HepG2 (cell line): ENCODE measurements at regions not wholly inside any gene's neighbourhood (a gene's known extent, or its start where the extent isn't known, plus 50 kb on each side); places are given as distances from the start of the nearest gene placed in this dataset.

Source experiments
- CCDC6 ChIP-seq: sonication (generic); formaldehyde crosslinking; IDR thresholded peaks from 2 replicates; pipeline ENCODE4 v1.8.1; 2022; ENCODE audit warnings: mild to moderate bottlenecking, missing genetic modification reagents, moderate library complexity
- CREM ChIP-seq, 2 experiments: sonication (generic) in 1 of 2; formaldehyde crosslinking in 1 of 2; IDR thresholded peaks; 2 replicates each; pipeline versions ENCODE4 v1.4.0 to v1.6.1; 2016 to 2020; ENCODE audit warnings: antibody characterized with exemption in 1 of 2, mild to moderate bottlenecking in 1 of 2, missing genetic modification reagents in 1 of 2
- ELF4 ChIP-seq: sonication (generic); formaldehyde crosslinking; IDR thresholded peaks from 2 replicates; pipeline ENCODE4 v1.5.0; 2020; ENCODE audit warnings: missing genetic modification reagents, mild to moderate bottlenecking, moderate library complexity, borderline replicate concordance
- FOXM1 ChIP-seq: sonication (generic); formaldehyde crosslinking; IDR thresholded peaks from 2 replicates; pipeline ENCODE4 v1.5.0; 2020; ENCODE audit warnings: missing genetic modification reagents
- MTA1 ChIP-seq: sonication (generic); formaldehyde crosslinking; IDR thresholded peaks from 2 replicates; pipeline ENCODE4 v1.4.0; 2020; ENCODE audit warnings: missing genetic modification reagents, mild to moderate bottlenecking, borderline replicate concordance
- NFYB ChIP-seq: sonication (generic); formaldehyde crosslinking; IDR thresholded peaks from 2 replicates; pipeline ENCODE4 v1.4.0; 2020; ENCODE audit warnings: missing genetic modification reagents
- TF ChIP-seq, protein P1 (sequence below): sonication (generic); formaldehyde crosslinking; IDR thresholded peaks from 2 replicates; pipeline ENCODE4 v1.8.1; 2023; ENCODE audit warnings: mild to moderate bottlenecking, missing genetic modification reagents, borderline replicate concordance
- TF ChIP-seq, protein P2 (sequence below): sonication (generic); formaldehyde crosslinking; IDR thresholded peaks from 2 replicates; pipeline ENCODE4 v1.5.0; 2020; ENCODE audit warnings: mild to moderate bottlenecking, missing genetic modification reagents, moderate library complexity

DNA sequence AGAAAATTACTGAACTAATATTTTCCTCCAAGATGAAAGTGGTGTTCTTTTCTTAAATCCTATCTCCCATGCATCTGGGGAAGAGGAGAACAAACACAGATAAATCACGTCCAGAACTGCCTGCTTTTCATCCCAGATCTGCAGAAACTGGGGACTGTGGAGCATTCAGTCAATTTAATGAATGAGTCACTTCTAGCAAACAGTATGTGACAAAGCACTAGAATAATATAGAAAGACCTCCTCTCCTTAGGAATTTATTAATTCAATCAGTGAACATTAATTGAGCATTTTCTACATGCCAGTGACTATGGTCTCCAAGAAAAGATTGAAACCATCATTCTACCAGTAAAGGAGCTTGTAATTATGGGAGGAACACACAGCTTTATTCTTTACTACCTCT, 693.4 kb upstream of the ID2 start:
- no peak for TF ChIP-seq FOXM1
- no peak for TF ChIP-seq MTA1 (CRISPR knock-in tag)
- TF ChIP-seq, protein P1, sequence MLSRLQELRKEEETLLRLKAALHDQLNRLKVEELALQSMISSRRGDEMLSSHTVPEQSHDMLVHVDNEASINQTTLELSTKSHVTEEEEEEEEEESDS (CRISPR knock-in tag): no peak
- no peak for TF ChIP-seq CCDC6
- TF ChIP-seq NFYB: no peak
- TF ChIP-seq, protein P2, sequence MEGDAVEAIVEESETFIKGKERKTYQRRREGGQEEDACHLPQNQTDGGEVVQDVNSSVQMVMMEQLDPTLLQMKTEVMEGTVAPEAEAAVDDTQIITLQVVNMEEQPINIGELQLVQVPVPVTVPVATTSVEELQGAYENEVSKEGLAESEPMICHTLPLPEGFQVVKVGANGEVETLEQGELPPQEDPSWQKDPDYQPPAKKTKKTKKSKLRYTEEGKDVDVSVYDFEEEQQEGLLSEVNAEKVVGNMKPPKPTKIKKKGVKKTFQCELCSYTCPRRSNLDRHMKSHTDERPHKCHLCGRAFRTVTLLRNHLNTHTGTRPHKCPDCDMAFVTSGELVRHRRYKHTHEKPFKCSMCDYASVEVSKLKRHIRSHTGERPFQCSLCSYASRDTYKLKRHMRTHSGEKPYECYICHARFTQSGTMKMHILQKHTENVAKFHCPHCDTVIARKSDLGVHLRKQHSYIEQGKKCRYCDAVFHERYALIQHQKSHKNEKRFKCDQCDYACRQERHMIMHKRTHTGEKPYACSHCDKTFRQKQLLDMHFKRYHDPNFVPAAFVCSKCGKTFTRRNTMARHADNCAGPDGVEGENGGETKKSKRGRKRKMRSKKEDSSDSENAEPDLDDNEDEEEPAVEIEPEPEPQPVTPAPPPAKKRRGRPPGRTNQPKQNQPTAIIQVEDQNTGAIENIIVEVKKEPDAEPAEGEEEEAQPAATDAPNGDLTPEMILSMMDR: no peak
- no peak for TF ChIP-seq ELF4 (CRISPR knock-in tag)
- no peak for TF ChIP-seq CREM (IDR thresholded peaks at IDR 0.05)
- no peak for TF ChIP-seq CREM (CRISPR knock-in tag; IDR thresholded peaks at IDR 0.05)
